ENCODE measurements at regions not wholly inside any gene's neighbourhood (a gene's known extent, or its start where the extent isn't known, plus 50 kb on each side); places are given as distances from the start of the nearest gene placed in this dataset.

DNA sequence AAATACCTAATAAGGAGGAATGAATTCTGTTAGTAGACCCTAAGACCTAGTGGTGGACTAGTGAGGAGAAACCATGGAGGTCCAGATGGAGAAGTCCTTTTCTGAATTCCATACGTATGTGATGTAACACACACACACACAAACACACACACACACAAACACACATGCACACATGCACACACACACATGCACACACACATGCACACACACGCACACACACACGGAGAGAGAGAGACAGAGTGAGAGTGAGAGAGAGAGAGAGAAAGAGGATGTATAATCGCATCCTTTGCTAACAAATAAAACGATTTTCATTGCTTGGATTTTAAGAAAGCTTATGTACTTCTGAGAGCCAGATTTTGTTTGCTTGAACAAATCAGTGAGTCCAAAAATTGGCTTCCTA, 132.6 kb upstream of the CEP162 start:
- no peak for TF ChIP-seq SUZ12 (IDR thresholded peaks at IDR 0.05)
- no peak for TF ChIP-seq TARDBP (IDR thresholded peaks at IDR 0.05)
- no peak for TF ChIP-seq FOXA1 (IDR thresholded peaks at IDR 0.05)
- no peak for TF ChIP-seq ARNT (IDR thresholded peaks at IDR 0.05)
- TF ChIP-seq, protein P1, sequence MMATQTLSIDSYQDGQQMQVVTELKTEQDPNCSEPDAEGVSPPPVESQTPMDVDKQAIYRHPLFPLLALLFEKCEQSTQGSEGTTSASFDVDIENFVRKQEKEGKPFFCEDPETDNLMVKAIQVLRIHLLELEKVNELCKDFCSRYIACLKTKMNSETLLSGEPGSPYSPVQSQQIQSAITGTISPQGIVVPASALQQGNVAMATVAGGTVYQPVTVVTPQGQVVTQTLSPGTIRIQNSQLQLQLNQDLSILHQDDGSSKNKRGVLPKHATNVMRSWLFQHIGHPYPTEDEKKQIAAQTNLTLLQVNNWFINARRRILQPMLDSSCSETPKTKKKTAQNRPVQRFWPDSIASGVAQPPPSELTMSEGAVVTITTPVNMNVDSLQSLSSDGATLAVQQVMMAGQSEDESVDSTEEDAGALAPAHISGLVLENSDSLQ (IDR thresholded peaks at IDR 0.05), result no peak
- TF ChIP-seq HDGF (IDR thresholded peaks at IDR 0.05; ENCODE audit: borderline replicate concordance), result no peak
- TF ChIP-seq NFRKB (IDR thresholded peaks at IDR 0.05), result no peak
- TF ChIP-seq BHLHE40 (IDR thresholded peaks at IDR 0.05; ENCODE audit: borderline replicate concordance), result no peak
- TF ChIP-seq FOXK2 (IDR thresholded peaks at IDR 0.05), result no peak
- TF ChIP-seq LEF1 (IDR thresholded peaks at IDR 0.05; ENCODE audit: borderline replicate concordance), result no peak
- no peak for TF ChIP-seq FOXM1 (IDR thresholded peaks at IDR 0.05; ENCODE audit: borderline replicate concordance)
- TF ChIP-seq L3MBTL2 (conservative IDR thresholded peaks at IDR 0.05), result no peak
- TF ChIP-seq CTBP1 (IDR thresholded peaks at IDR 0.05; ENCODE audit: borderline replicate concordance), result no peak
- TF ChIP-seq SP1 (IDR thresholded peaks at IDR 0.05), result no peak

All from HEK293T (cell line).